Stimulated activated CD4-positive, alpha-beta T cell treated with anti-CD3 and anti-CD28 coated beads, Interleukin-1b, Interleukin-23, amount 100 ng/mL, for 48 hours (primary cell): ENCODE measurements at regions not wholly inside any gene's neighbourhood (a gene's known extent, or its start where the extent isn't known, plus 50 kb on each side); places are given as distances from the start of the nearest gene placed in this dataset.

Source experiments
- DNase-seq: peaks from one replicate; pipeline ENCODE4 v3.0.0-alpha.2; 2020

DNA sequence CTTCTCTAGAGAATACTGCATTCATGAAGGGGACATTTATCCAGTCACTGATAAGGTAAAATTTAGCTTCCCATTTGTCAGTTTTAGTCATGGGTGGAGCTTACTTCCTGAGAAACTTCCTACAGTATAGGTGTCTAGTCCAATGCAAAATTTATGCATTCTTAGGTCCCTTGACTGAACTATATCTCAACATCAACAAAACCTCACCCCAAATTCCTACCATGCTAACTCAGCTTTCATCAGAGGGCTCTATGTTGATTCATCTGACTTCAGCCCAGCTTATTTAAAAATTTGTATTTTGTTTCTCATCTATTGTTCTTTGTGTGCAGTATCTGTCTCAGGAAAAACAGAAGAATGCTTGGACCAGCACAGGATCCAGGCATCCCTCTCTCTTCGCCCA lies 296.4 kb upstream of the ACVR2A start:
- no peak for DNase-seq

DNA sequence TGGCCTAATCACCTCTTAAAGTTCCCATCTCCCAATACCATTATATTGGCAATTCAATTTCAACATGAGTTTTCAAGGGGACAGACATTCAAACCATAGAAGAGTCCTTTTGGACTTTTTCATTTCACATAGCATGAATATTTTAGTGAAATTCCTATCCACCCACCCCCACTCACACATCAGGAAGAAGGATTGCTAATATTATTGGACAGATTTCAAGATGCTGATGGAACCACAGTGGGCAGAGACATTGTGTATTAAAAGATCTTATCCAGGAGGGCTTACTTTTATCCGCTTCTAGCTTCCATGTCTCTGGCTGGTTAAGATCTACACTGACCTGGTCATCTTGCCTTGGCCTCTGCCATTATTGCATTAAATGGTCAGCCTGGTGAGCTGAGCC lies 297.4 kb upstream of the ACVR2A start:
- DNase-seq, result no peak

DNA sequence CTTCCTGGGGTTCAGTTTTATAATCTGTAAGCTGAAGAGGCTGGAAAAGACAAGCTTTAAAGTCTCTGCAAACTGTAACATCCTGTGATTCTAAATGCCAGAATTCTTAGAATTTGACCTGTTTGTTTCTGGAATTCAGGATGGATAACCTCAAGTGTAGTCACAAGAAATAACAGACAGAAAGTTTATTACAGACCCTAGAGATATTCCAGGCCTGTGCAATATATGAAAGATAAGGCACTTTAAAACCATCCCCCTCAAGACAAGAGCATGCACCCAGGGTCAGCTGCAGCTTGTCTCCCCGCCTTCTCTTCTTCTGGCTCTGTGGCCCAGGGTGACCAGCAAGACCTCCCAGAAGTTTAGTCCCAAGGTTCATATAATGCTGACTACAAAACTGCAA lies 298.7 kb upstream of the ACVR2A start:
- no peak for DNase-seq

DNA sequence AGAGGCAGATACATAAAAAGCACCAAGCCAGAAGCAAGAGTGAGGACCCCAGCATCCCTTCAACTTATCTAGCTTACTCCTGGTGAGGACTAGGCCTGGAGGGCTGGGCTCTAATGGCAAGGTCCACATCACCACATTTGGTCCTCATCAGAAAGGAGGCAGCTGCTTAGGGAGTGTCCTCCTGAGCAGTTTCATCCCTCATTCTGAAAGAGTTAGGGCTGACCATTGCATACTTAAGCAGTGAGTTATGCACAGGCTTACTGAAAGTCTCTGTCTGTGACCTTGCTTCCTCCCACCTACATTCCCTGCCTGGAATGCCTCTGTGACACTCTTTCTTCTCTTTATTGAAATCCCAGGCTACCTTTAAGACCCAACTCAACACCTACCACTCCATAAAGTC lies 301.8 kb upstream of the ACVR2A start:
- no peak for DNase-seq

DNA sequence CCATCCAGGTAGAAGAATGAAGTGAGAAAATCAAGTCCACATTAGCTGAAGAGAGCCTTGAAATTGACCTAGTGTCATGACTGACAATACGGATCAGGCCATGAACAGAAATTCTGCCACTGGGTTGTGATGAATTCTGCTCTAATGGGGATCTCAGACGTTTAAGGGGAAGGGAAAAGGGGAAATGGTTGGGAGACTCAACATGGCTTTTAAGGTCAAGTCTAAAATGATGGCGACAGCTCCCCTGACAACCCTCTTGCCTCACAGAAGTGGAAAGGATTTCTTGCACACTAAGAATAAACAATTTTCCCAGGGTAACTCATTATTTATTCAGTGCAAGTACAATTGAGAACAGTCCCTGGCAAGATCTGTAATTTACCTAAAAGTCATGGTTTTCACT lies 302.5 kb upstream of the ACVR2A start:
- DNase-seq, result no peak

DNA sequence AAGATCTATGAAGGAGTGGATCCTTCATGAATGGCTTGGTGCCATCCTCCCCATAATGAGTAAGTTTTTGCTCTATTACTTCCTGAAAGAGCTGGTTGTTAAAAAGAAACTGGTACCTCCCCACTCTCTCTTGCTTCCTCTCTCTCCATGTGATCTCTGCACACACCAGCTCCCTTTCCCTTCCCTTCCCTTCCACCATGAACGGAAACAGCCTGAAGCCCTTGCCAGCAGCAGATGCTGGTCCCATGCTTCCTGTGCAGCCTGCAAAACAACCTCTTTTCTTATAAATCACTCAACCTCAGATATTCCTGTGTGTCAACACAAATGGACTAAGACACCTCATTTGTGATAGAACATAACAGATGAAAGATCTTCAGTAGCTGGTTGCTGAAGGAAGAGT lies 303.5 kb upstream of the ACVR2A start:
- DNase-seq, result no peak

DNA sequence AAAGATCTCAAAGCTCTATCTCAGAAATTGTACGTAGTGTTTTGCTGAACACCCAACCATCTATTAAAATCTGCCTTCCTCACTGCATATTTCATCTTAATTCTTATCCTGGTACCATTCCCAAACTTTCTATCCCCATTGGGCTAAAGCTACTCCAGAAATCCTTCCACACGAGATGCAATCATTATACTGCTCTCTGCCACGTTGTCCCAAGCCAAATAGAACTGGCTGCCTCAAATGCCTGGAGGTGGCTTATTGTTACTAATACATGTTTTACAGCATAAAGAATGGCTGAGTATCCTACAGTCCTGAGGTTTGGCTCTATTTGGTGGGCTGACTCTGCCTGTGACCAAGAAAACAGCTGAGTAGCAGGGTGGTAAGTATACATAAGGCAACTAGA lies 306.0 kb upstream of the ACVR2A start:
- no peak for DNase-seq

DNA sequence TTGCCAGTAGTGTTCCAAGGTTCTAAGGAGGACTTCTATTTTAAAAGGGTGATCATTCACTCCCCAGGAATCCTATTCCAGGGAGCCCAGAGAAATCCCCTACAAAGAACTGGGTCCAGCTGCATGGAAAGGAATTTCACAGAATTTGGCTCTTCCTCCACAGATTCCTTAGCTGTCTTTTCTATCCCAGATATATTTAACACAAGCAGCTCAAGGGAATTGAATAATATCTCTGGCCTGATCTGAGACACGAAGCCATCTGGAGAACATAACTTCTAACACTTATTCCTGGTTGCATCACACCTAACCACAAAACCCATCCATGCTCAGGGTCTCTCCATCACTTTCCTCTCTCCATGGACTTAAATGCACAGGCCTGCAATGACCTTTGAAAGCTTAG lies 306.7 kb upstream of the ACVR2A start:
- DNase-seq, result no peak

DNA sequence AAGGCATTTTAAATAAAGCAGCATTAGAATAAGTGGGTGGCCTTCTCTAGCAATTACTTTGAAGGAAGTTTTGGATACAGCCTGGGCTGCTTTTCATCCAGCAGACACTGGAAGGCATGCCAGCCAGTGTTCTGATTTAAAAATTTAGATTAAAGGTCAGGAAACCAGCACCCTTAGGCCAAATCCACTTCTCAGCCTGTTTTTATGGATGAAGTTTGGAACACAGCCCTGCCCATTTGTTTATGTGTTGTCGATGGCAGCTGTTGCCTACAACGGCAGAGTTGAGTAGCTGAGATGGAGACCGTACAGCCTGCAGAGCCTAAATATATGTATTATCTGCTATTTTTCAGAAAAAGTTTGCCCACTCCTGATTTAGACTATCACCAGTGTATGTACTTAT lies 313.6 kb upstream of the ACVR2A start:
- DNase-seq, result no peak

DNA sequence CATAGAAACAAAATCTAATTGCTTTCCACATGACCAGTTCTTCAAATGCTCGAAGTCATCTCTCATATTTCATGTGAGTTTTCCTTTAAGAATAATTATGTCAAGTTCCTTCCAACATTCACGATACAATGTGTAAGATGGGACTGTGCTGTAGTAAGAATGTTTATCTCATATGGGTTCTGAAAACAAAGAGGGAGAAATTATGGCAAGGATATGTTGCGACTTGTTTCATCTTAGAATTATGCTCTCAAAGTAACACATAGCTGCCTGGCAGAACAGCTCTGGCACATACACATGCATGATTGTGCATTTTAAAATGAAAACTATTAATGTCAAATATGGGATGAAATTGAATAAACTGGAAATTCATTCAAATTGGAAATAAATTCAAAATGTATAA lies 314.8 kb upstream of the ACVR2A start:
- DNase-seq, result no peak

DNA sequence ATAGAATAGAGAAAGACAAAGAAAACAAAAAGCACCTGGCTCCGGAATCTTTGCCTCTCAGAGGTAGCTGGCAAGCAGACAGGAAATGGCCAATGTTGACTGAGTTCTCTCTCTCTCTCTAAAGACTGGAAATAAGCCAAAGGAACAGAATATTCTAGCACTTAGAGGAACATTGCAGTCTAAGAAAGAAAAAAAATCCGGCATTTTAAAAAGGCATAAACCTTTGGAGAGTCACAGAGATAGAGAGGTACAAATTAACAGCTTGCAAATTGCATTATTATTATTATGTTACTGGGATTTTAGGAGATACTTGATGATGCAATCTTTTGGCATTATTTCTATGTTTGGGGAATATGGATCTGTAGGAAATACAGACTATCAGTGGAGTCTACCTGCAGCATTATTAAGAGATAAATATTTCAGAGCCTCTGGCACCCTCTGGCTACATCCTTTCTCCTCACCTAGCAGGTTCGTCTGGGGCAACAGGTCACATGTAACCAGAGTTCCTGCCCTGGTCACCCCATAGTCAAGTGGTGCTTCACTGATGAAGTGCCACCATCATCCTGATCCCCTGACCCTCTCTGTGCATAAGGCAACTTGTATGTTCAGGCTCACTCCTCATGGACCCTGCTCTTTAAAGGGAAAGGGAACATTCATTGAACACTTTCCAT lies 318.9 kb upstream of the ACVR2A start:
- no peak for DNase-seq

DNA sequence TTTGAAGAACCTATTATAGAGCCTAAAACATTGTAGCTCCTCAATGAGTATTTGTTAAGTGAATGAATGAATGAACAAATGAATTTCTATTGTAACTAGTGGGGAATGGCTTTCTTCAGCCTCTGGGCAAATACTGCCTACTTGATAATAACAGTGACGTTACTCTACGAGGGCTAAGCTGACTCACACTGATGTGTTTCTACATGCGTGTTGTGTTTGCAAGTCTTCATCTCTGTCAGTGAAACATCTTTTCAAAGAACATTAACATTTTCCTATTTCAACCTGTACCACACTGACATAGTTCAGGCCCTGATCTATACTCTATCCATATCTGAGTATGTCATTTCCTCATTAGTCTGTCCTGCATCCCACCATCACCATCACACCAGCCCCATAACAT lies 319.9 kb upstream of the ACVR2A start:
- no peak for DNase-seq

DNA sequence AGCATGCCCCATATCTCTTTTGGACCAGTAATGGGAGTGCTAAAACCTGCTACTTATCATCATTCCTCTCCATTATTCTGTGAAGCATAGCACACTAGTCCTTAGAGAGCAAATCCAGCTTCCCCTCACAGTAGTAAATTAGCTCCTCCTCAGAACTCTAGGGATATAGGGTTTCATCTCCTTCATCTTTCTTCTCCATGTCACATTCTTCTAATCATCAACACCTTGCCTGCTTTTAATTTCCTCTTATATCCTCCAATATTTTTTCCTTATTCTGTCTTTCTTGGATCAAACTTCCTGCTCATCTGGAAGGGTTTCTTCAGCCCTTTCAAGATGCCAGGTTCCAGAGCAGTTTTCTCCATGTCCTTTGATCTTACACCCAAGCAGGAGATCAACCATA lies 321.4 kb upstream of the ACVR2A start:
- DNase-seq, result no peak

DNA sequence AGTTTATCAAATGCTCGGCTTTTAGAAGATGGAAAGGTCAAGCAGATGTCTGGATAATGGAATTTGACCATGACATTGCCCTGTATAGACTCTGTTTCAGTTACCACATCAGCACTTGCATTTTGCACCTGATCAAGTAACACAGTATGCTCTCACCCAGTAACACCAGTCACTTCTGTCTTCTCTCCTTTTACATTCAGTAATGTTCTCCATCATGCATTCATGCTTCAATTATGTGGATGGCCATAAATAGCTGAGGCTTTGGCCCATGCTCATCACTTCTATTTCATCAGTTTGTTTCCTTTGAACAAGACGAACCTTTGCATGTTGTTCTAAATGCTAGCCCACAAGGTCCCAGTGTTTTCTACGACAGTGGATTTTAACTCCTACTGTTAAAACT lies 322.9 kb upstream of the ACVR2A start:
- DNase-seq, result no peak

DNA sequence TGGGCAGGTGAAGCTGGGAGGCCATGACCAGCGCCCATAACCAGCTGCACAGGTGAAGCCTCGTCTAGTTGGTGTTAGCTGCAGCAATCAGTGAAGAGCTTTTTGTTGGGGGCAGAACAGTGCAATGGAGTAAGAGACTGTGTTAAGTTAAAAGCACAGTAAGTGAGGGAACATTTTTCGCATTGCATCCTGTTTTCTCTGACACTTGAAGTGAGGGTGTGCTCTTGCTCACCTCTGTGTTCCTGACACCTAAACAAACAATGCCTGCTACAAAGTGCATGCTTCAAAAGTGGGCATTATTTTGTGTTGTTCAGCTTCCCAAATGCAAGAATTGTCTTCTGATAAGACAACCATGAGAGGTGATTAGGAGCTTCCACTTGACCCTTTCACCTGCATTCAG lies 324.0 kb upstream of the ACVR2A start:
- DNase-seq, result no peak

DNA sequence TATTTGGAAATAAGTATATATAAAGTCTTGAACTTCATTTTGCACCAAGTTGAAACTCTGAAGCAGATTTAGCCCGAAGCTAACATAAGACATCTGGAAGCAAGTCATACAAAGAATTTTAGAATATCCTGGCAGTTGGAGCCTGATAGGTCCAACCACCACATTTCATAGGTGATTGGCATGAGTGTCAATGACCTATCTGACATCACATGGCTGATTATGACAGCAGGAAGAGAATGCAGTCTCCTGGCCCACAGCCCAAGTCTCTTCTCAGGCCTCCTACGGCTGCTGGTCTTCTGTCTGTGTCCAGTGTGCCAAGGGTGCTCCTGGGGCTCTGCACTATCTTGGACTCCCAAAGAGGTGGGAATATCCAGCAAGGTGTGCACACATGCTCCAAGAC lies 325.7 kb upstream of the ACVR2A start:
- no peak for DNase-seq

DNA sequence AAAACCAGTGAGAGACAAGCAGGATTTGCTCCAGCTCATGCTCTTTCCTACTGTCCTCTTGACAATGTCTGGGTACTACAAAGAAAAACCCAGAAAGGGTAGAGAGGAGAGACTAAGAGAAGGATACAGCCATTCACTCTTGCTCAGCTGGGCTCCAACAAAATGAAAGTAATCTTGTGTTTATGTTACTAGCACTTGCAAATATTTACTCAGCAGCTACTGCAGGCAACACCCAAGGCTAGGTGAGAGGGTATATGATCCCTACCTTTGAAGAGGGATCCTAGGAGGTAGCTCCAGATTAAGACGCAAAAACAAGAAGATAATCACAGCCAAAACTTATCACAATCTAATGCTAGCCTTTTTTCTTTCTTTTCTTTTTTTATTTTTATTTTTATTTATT lies 329.6 kb upstream of the ACVR2A start:
- no peak for DNase-seq

DNA sequence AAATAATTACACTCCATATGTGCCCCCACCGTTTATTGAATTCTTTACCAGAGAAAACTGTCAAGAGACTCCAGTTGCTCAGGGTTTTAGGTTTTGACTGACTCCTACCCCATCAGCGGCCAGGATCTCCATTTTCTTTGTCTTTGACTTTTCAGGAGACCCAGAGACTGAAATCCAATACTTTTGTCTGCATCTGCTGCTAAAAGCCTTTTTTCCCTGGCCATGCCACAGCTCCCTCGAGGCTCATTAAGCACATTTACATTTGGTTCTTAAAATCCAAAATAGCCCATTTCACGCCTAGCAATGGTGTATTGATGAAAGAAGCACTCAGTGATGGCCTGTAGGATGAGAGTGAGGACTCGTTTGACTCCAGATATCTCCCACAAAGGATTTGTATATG lies 332.6 kb upstream of the ACVR2A start:
- no peak for DNase-seq

DNA sequence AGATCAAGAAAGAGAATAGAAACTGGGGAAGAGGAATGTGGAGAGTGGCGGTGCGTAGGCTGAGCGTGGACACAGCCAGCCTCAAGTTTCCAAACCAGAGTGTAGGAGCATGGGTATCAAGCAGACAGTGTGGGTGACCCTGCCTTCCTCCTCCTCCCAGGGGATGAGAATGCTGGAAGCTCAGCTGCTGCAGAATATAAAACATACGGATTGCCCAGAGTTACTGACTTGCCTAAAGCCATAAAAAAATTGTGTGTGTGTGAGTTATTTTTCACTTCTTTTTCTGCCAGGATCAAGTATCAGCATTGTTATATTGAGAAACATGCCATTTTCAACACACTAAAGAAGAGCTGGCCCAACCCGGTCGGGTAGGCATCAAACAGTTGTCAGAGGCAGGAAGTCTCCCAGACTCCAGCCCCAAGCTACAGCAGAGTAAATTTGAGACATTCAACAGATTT lies 333.3 kb upstream of the ACVR2A start:
- DNase-seq, result no peak

DNA sequence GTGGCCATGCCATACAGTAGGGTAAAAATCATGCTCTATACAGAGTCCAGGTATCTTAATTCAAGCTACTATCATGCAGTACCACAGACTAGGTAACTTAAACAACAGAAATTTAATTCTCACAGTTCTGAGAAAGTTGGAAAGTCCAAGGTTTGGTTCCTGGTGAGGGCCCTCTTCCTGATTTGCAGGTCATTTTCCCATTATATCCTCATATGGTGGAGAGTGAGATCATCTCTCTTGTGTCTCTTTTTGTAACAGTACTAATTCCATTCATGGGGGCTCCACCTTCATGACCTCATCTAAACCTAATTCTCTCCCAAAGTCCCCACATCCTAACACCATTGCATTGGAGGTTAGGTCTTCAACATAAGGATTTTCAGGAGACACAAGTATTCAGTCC lies 335.0 kb upstream of the ACVR2A start:
- no peak for DNase-seq

DNA sequence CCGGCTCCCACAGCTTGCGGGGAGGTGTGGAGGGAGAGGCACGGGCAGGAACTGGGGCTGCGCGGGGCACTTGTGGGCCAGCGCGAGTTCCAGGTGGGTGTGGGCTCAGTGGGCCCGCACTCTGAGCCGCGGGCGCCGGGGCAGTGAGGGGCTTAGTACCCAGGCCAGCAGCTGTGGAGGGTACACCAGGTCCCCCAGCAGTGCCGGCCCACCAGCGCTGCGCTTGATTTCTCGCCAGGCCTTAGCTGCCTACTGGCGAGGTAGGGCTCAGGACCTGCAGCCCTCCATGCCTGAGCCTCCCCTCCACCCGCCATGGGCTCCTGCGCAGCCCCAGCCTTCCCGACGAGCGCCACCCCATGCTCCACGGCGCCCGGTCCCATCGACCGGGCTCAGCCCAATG lies 337.9 kb upstream of the ACVR2A start:
- DNase-seq, result no peak

DNA sequence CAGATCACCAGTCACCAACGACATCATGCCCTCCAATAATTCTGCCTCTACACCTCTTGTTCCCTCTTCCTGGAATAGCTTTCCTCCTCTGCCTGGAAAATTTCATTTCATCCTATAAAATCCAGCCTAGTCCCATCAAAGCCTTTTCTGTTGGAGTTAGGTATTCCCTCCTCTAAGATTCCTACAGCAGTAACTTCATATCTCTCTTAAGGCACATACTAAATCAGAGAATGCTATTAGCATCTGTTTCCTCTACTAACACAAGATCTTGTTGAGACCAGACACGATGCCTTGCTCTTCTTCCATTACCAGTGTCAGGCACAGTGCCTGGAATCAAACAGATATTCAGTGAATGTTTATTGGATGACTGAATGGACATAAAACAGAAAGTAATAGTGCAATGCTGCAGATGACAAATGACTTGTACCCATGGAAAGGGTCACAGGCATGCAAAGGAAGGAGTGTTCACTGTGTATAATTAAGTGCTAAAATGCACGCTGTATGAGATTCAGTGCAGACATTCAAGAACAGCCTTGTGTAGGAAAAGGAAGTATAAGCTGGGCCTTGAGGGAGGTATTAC lies 342.0 kb upstream of the ACVR2A start:
- no peak for DNase-seq

DNA sequence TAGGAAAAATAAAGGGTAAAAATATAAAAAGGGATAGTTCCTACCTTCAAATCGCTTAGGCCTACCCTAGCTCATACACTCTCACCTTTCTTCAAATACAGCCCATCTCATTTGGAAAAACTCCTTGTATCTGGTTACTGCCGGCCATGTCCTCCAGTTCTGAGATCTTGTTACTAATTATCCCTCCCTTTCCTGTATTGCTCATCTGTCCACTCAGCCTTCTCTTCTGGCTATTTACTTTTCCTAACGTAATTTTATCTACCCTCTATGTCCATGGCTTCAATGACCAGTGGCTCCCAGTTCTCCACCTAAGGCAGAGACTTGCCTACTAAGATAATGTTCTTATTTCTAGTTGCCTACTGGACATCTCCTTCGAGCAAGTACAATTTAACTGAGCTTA lies 342.9 kb upstream of the ACVR2A start:
- DNase-seq, result no peak

DNA sequence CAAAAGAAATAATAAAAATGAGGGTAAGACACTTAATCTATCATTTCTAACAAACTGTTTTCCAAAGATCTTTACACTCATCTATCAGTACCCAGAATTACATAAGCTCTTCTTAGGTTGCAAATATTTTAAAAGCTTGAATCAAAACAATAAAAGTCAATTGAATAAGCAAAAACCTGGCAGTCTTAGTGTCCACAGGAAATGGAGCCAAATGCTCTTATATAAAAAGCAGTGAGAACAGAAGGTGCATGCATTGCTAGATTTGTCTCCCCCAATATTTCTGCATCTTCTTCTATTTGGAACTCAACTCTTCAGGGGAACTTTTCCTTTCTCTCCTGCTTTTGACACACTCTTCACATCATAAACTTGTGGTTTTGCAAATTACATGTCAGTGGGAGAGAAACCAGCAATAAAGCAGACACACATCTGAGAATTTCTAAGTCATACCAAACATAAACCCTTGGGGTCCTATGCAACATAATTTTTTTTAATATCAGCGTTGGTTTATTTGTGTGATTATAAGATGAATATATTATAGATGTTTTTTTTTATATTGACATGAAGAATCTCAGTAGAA lies 343.9 kb upstream of the ACVR2A start:
- no peak for DNase-seq

DNA sequence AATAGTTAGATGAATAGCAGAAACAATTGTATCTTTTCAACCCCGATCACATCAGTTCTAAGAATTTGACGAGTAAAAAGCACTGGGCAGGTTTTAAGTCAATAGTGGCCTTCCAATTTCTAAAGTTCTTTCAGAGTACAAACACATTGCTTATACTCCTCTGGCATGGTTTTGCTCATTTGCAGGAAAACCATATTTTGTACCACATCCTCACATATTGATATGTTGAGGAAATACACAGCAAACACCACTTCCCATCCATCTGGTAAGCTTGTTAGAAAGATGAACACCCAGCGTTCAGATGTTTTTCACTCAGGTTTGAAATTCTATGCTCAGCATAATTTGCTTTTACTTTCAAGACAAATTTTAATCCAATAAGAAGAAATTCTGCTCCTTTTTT lies 344.6 kb upstream of the ACVR2A start:
- DNase-seq, result no peak
